ENCODE measurements at regions not wholly inside any gene's neighbourhood (a gene's known extent, or its start where the extent isn't known, plus 50 kb on each side); places are given as distances from the start of the nearest gene placed in this dataset.

DNA sequence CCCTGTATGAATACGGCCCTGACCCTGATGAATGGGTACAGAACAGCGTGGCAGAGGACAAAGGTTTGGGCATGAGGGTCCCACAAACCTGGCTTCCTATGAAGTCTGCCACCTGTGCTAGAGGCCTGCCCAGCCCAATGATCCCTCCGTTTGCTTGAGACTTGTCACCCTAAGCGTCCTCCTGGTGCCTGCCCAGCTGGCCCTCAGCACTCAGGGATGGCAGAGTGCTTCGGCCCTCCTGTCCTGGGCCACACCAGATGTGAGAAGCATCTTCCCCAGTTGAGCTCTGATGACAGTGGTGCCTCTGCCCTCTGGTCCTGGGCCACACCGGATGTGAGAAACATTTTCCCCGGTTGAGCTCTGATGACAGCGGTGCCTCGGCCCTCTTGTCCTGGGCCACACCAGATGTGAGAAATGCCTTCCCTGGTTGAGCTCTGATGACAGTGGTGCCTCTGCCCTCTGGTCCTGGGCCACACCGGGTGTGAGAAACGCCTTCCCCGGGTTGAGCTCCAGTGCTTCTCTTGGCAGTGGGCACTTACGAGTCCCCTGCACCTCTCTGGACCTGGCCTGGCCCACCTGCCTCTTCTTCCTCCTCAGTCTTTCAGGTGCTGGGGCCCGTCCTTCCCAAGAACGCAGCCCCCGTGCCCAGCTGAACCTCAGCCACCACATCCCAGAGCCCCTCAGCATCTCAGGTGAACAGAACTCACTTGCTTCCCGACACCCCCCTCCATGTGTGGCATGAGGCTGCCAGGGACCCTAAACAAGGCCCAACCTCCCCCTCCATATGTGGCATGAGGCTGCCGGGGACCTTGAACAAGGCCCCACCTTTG lies 253.1 kb upstream of the IRX1 start:
- no peak for DNase-seq (ENCODE audit: extremely low spot score)
- ChIA-PET POLR2A (no interaction called here), CTCF (no interaction called here)
- TF ChIP-seq TARDBP (IDR thresholded peaks at IDR 0.05) (no peak), ELF4 (IDR thresholded peaks at IDR 0.05) (no peak), ZNF384 (IDR thresholded peaks at IDR 0.05) (no peak), FOXK2 (IDR thresholded peaks at IDR 0.05) (no peak), FOXA1 (IDR thresholded peaks at IDR 0.05) (no peak), SP1 (IDR thresholded peaks at IDR 0.05) (no peak), SUZ12 (IDR thresholded peaks at IDR 0.05) (no peak), NFRKB (IDR thresholded peaks at IDR 0.05) (no peak), FOXM1 (IDR thresholded peaks at IDR 0.05; ENCODE audit: borderline replicate concordance) (no peak), CTBP1 (IDR thresholded peaks at IDR 0.05; ENCODE audit: borderline replicate concordance) (no peak), BHLHE40 (IDR thresholded peaks at IDR 0.05; ENCODE audit: borderline replicate concordance) (no peak), HDGF (IDR thresholded peaks at IDR 0.05; ENCODE audit: borderline replicate concordance) (no peak), L3MBTL2 (conservative IDR thresholded peaks at IDR 0.05) (no peak), LEF1 (IDR thresholded peaks at IDR 0.05; ENCODE audit: borderline replicate concordance) (no peak), ARNT (IDR thresholded peaks at IDR 0.05) (no peak)
- TF ChIP-seq, protein P1, sequence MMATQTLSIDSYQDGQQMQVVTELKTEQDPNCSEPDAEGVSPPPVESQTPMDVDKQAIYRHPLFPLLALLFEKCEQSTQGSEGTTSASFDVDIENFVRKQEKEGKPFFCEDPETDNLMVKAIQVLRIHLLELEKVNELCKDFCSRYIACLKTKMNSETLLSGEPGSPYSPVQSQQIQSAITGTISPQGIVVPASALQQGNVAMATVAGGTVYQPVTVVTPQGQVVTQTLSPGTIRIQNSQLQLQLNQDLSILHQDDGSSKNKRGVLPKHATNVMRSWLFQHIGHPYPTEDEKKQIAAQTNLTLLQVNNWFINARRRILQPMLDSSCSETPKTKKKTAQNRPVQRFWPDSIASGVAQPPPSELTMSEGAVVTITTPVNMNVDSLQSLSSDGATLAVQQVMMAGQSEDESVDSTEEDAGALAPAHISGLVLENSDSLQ (IDR thresholded peaks at IDR 0.05) = no peak

DNA sequence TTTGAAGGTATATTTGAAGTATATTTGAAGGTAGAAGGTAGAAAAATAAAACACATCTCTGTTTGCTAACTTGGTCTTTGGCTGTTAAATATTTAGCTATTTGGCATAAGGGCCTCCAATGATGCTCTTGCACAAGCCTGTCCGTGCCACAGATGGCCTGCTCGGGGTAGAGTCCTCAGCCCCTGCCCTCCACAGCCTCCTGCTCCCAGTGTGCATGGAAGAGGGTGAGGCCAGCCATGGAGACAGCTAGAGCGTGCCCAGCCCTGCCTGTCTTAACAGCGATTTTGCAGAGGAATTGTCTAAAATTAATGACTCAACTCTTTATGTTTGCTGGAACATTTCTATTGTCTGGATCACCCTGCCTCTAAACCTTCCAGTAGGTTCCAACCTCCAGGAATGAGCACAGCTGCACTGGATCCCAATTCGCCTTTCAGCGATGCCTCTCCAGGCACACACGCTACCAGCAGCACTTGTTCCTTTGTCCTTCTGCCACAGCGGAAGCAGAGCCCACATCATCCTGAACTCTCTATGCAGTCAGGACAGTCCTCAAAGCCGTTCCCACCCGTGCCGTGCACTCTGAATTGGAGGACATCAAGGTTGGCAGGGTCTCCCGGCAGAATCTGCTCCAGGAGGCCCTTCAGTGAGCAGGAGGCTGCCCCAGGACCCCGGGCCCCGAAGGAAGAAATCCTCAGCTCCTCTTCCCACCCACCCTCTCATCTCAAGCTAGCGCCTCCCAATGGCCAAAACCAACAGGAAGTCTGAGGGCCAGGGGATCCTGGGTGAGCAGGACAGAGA lies 254.0 kb upstream of the IRX1 start:
- DNase-seq (ENCODE audit: extremely low spot score) = no peak
- CTCF ChIA-PET = no interaction called here
- TF ChIP-seq TARDBP (IDR thresholded peaks at IDR 0.05) = no peak
- no peak for TF ChIP-seq NFRKB (IDR thresholded peaks at IDR 0.05)
- TF ChIP-seq, protein P1 (IDR thresholded peaks at IDR 0.05) = no peak
- no peak for TF ChIP-seq L3MBTL2 (conservative IDR thresholded peaks at IDR 0.05)
- no peak for TF ChIP-seq CTBP1 (IDR thresholded peaks at IDR 0.05; ENCODE audit: borderline replicate concordance)
- no peak for TF ChIP-seq BHLHE40 (IDR thresholded peaks at IDR 0.05; ENCODE audit: borderline replicate concordance)
- no peak for TF ChIP-seq SUZ12 (IDR thresholded peaks at IDR 0.05)
- no peak for TF ChIP-seq HDGF (IDR thresholded peaks at IDR 0.05; ENCODE audit: borderline replicate concordance)
- TF ChIP-seq SP1 (IDR thresholded peaks at IDR 0.05) = no peak
- POLR2A ChIA-PET = no interaction called here

DNA sequence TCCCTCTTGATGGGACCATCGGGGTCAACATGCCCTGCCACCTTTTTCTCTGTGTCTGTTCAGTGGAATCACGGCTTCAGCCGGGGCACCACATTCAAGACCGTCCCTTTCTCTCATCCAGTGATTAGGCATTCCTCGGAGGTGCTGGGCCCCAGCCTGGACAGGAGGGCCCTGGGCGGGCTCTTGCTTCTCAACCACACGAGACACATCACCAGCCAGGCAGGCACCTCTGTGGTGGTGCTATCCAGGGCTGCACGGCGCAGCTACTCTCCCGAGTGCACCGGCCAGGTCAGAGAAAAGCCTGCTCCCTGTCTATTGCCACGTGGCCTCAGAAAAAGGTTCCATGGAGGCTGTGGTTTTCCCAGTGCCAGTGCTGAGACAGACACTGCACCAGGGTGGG lies 255.2 kb upstream of the IRX1 start:
- no peak for TF ChIP-seq ZNF384 (IDR thresholded peaks at IDR 0.05)
- no peak for TF ChIP-seq NFRKB (IDR thresholded peaks at IDR 0.05)
- TF ChIP-seq ELF4 (IDR thresholded peaks at IDR 0.05) = no peak
- TF ChIP-seq FOXA1 (IDR thresholded peaks at IDR 0.05) = no peak
- TF ChIP-seq FOXM1 (IDR thresholded peaks at IDR 0.05; ENCODE audit: borderline replicate concordance) = no peak
- no peak for DNase-seq (ENCODE audit: extremely low spot score)
- CTCF ChIA-PET = no interaction called here
- POLR2A ChIA-PET = no interaction called here

DNA sequence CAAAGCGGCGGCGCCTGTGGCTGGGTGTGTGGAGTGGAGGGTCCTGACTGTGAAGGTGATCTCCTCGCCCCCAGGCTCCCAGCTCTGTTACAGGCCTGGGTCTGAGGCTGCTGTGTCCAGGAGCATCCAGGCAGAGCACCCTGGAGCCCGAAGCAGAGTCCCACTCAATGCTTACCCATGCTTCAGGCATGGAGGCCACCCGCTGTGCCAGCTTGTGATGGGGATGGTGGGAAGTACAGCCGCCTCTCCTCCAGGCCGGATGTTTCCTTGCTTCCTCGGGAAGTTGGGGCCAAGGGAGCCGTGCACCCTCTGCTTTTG lies 255.9 kb upstream of the IRX1 start:
- TF ChIP-seq L3MBTL2 (conservative IDR thresholded peaks at IDR 0.05) (no peak), SP1 (IDR thresholded peaks at IDR 0.05) (no peak), FOXA1 (IDR thresholded peaks at IDR 0.05) (no peak), ARNT (IDR thresholded peaks at IDR 0.05) (no peak), HDGF (IDR thresholded peaks at IDR 0.05; ENCODE audit: borderline replicate concordance) (no peak), FOXM1 (IDR thresholded peaks at IDR 0.05; ENCODE audit: borderline replicate concordance) (no peak)
- ChIA-PET POLR2A (no interaction called here), CTCF (no interaction called here)
- no peak for DNase-seq (ENCODE audit: extremely low spot score)

DNA sequence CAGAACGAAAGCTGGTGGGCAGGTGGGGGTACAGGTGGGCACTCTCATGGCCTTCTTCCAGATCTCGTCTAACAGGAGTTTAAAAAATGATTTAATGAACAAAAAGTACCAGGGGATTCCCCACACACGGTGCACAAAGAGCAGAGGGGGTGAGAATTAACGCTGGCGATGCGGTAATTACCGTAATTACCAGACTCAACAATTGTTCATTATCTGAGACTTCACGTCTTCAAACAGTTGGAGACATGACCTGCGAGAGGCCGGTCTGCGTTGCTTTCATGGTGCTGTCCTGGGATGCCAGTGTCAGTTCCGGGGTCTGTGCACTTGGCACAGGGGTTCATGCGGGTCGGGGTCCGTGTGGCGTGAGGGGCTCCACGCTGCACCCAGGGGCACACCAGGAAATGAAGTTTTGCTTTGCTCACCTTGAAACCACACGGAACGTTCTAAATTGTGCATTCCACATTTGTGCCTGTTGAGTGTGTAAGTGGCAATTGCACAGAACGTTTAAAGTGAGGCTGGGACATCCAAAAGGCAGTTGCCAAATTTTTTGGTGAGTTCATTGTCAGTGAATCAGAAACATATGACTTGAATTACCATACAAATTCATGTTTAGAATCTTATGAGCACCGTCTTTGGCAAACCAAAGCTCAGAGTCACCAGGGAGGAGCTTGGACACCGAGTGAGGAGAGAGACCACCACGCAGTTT lies 256.4 kb upstream of the IRX1 start:
- ChIA-PET POLR2A (no interaction called here), CTCF (no interaction called here)
- DNase-seq (ENCODE audit: extremely low spot score) = no peak
- no peak for TF ChIP-seq LEF1 (IDR thresholded peaks at IDR 0.05; ENCODE audit: borderline replicate concordance)
- no peak for TF ChIP-seq FOXM1 (IDR thresholded peaks at IDR 0.05; ENCODE audit: borderline replicate concordance)
- no peak for TF ChIP-seq HDGF (IDR thresholded peaks at IDR 0.05; ENCODE audit: borderline replicate concordance)
- no peak for TF ChIP-seq ELF4 (IDR thresholded peaks at IDR 0.05)
- no peak for TF ChIP-seq SP1 (IDR thresholded peaks at IDR 0.05)
- no peak for TF ChIP-seq TARDBP (IDR thresholded peaks at IDR 0.05)
- no peak for TF ChIP-seq FOXA1 (IDR thresholded peaks at IDR 0.05)
- TF ChIP-seq CTBP1 (IDR thresholded peaks at IDR 0.05; ENCODE audit: borderline replicate concordance) = no peak
- TF ChIP-seq L3MBTL2 (conservative IDR thresholded peaks at IDR 0.05) = no peak
- TF ChIP-seq SUZ12 (IDR thresholded peaks at IDR 0.05) = no peak
- TF ChIP-seq BHLHE40 (IDR thresholded peaks at IDR 0.05; ENCODE audit: borderline replicate concordance) = no peak
- TF ChIP-seq, protein P1 (IDR thresholded peaks at IDR 0.05) = no peak
- TF ChIP-seq ZNF384 (IDR thresholded peaks at IDR 0.05) = no peak
- no peak for TF ChIP-seq FOXK2 (IDR thresholded peaks at IDR 0.05)
- no peak for TF ChIP-seq NFRKB (IDR thresholded peaks at IDR 0.05)

Measured in HEK293T (cell line).